Lower leg skin (tissue), 4 donors: ENCODE measurements at regions not wholly inside any gene's neighbourhood (a gene's known extent, or its start where the extent isn't known, plus 50 kb on each side); places are given as distances from the start of the nearest gene placed in this dataset.
"Not testable (repeated sequence)": the region's sequence is repeated elsewhere in the genome, so short reads cannot be mapped to it uniquely, and the experiment has no call there.

Source experiments
- DNase-seq, 2 donors: peaks; one replicate each; pipeline ENCODE4 v3.0.0-alpha.2; 2019; ENCODE audit warnings: low spot score in 2 of 2
- H3K4me3 ChIP-seq: fragments of 200-600 bp; sonication (generic); 2 replicates; pipeline ENCODE4 v1.5.1; 2017; ENCODE audit warnings: mild to moderate bottlenecking, low read depth; ENCODE audit not compliant: poor library complexity, severe bottlenecking
- POLR2A ChIP-seq, 2 donors: fragments of 450-650 bp; IDR thresholded peaks; one replicate each; pipeline ENCODE4 v1.6.1; 2016 to 2017; ENCODE audit warnings: antibody characterized with exemption in 2 of 2, mild to moderate bottlenecking in 1 of 2, moderate library complexity in 1 of 2
- WGBS, 2 donors: methylation state at CpG; one replicate each; pipeline ENCODE4 v1.1.5; 2018; 5-methylcytosine and 5-hydroxymethylcytosine counted together
- intact Hi-C: fragments of 100-400 bp; cut with DNase I; formaldehyde crosslinking; loops from one replicate; pipeline ENCODE4 v1.15.0; 2023; ENCODE audit warnings: low total_unique reads
- TF ChIP-seq, protein P1 (sequence below), 3 donors: fragments of 450-650 bp; IDR thresholded peaks; one replicate each; pipeline ENCODE4 v1.5.1; 2016; ENCODE audit warnings: antibody characterized with exemption in 3 of 3, mild to moderate bottlenecking in 3 of 3, moderate library complexity in 2 of 3

DNA sequence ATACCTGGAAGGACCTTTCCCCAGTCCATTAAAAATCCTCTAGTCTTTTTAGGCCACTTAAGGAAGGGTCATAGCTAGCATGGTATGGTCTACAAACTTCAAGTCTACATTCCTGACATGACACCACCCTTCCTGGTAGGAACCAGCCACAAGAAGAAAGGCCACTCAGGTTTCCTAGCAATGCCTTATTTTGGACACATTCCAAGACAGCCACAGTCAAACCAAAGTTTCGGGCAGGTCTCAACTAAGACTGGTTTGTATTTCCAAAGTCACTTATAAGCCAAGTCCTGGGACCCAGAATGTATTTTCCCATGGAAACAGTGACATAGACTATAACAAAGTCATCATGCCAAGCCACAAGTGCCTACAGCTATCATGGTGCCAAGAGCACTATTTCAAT lies 50.6 kb upstream of the SLC44A3 start:
- 0 to 25% methylated on average over 1 of the region's 1 CpG for WGBS, 2 donors
- no peak for DNase-seq
- intact Hi-C loops: no loop called here
- no peak overlapping the region for H3K4me3 ChIP-seq
- no peak for TF ChIP-seq POLR2A (IDR thresholded peaks at IDR 0.05)
- TF ChIP-seq, protein P1, sequence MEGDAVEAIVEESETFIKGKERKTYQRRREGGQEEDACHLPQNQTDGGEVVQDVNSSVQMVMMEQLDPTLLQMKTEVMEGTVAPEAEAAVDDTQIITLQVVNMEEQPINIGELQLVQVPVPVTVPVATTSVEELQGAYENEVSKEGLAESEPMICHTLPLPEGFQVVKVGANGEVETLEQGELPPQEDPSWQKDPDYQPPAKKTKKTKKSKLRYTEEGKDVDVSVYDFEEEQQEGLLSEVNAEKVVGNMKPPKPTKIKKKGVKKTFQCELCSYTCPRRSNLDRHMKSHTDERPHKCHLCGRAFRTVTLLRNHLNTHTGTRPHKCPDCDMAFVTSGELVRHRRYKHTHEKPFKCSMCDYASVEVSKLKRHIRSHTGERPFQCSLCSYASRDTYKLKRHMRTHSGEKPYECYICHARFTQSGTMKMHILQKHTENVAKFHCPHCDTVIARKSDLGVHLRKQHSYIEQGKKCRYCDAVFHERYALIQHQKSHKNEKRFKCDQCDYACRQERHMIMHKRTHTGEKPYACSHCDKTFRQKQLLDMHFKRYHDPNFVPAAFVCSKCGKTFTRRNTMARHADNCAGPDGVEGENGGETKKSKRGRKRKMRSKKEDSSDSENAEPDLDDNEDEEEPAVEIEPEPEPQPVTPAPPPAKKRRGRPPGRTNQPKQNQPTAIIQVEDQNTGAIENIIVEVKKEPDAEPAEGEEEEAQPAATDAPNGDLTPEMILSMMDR (IDR thresholded peaks at IDR 0.05): no peak

DNA sequence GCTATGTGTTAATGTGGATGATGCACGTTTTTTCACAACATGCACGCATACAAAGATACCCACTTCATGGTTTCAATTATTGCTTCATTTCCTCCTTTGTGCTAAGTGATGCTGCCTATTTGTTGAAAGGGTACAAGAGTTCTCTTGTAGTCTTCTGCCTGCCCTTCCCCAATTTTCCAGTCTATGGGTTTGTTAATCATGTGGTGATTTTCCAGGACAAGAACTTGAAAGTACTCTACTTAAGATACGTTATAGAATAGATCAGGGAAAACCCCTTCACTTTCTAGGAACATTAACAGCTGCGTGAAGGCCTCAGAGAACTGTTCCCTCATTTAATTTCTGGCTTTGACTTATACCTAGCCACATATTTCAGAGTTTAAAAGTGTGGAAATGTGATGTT lies 52.1 kb upstream of the SLC44A3 start:
- TF ChIP-seq, protein P1 (IDR thresholded peaks at IDR 0.05): no peak
- TF ChIP-seq POLR2A (IDR thresholded peaks at IDR 0.05): no peak
- no peak overlapping the region for H3K4me3 ChIP-seq
- DNase-seq: no peak
- WGBS, 2 donors: 72 to 75% methylated on average over 4 of the region's 4 CpGs
- intact Hi-C loops: no loop called here

DNA sequence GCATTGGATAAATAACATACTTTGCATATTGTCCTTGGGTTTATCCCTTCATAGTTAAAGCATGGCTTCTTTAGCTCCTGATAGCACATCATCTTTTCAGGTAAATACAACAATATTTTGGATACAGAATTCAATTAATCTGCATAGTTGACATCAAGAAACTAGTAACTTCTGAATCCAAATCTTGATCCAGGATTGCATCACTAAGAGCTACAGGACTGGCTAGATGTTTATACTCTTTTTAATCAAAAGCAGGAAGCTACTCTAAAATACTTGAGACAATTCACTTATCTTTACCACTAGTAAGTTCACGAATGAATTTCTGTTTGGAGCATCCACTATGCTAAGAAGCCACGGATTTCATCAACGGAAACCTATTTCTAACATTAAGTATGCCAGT lies 54.2 kb upstream of the SLC44A3 start:
- 77 to 89% methylated on average over 3 of the region's 3 CpGs for WGBS, 2 donors
- DNase-seq: no peak
- intact Hi-C loops: no loop called here
- TF ChIP-seq, protein P1 (IDR thresholded peaks at IDR 0.05): no peak
- TF ChIP-seq POLR2A (IDR thresholded peaks at IDR 0.05): no peak
- no peak overlapping the region for H3K4me3 ChIP-seq

DNA sequence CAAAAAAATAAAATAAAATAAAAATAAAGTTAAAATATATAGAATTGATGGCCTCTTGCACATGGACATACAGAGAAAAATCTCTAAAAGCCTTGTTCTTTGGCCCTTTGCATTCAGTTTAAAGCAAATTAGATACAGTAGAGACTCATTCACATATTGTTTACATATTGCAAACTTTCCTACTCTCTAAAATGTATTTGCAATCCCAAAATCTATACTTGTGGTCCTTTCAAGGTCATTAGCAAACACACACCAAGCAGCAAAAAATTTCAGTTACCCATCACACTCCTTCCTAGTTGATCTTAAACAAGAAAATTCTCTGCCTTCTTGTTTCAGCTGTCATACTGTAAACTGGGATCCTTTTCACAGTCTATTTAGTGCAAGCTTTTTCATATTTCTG lies 61.0 kb upstream of the SLC44A3 start:
- no peak overlapping the region for H3K4me3 ChIP-seq
- DNase-seq: no peak
- intact Hi-C loops: no loop called here
- TF ChIP-seq, protein P1 (IDR thresholded peaks at IDR 0.05): no peak
- no peak for TF ChIP-seq POLR2A (IDR thresholded peaks at IDR 0.05)

DNA sequence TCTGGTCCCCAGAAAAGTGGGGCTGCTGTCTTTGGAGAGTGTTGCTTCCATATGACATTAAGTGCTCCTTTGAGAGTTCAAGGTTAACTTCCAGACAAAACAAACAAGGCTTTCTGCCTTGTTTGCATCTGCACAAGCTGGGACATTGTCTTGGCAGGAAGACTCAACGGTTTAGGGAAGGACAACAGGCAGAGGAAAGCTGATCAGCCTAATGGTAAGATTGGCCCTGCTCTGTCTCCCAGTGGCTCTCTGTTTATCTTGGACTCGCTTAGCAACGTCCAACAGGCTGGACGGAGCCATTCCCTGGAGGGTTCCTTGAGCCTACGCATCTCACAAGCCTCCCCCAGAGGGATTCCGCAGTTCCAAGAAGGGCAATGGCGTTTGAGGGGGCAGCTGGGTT lies 62.2 kb upstream of the SLC44A3 start:
- 65 to 70% methylated on average over 7 of the region's 7 CpGs for WGBS, 2 donors
- no peak overlapping the region for H3K4me3 ChIP-seq
- DNase-seq: no peak
- TF ChIP-seq POLR2A (IDR thresholded peaks at IDR 0.05): no peak
- TF ChIP-seq, protein P1 (IDR thresholded peaks at IDR 0.05): no peak
- intact Hi-C loops: no loop called here

DNA sequence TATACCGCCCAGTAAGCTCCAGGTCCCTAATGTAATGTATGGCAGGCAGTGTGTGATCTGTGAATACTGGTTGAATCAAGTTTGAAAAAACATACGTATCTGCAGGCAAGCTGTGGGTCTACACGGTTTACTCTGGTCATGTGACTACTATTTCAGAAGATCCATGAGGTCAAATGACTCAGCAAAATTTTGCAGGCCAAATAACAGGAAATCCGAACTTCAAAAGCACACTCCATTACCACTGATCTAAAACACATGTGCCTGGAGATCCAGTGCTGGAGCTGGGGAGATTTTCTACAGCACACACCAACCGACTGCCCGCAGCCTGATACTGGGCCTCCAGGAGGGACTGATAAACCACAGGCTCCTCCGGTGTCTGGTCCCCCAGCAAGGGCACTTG lies 64.5 kb upstream of the SLC44A3 start:
- peak in 1 of 2 donors; percentile 62 for DNase-seq
- 55 to 65% methylated on average over 7 of the region's 7 CpGs for WGBS, 2 donors
- H3K4me3 ChIP-seq: no peak overlapping the region
- intact Hi-C loops: no loop called here
- TF ChIP-seq, protein P1 (IDR thresholded peaks at IDR 0.05): no peak
- TF ChIP-seq POLR2A (IDR thresholded peaks at IDR 0.05): no peak

DNA sequence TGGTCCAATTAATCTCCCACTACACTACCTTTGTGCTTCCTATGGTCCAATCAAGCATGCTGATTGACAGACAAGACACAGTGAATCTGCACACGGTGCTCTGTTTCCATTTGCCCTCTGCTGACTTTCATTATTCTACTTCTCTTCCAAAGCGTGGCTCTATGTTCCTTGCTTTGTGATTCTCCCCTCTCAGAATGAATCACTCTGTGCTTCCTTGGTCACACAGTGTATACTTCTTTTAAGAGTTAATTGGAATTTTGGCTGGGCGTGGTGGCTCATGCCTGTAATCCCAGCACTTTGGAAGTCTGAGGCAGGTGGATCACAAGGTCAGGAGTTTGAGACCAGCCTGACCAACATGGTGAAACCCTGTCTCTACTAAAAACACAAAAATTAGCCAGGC lies 65.1 kb upstream of the SLC44A3 start:
- intact Hi-C loops, DNase-seq, H3K4me3 ChIP-seq: not testable (repeated sequence)
- 87 to 89% methylated on average over 3 of the region's 3 CpGs for WGBS, 2 donors
